NB4 (cell line): ENCODE measurements at regions not wholly inside any gene's neighbourhood (a gene's known extent, or its start where the extent isn't known, plus 50 kb on each side); places are given as distances from the start of the nearest gene placed in this dataset.

Experiments
- DNase-seq: peaks from one replicate; pipeline ENCODE4 v3.0.0; 2010; ENCODE audit warnings: low read depth
- H3K4me3 ChIP-seq: one replicate; pipeline ENCODE4 v1.5.1; 2011; ENCODE audit warnings: mild to moderate bottlenecking, low read depth, low read length, moderate library complexity
- CTCF ChIP-seq: IDR thresholded peaks from one replicate; pipeline ENCODE4 v1.5.1; 2012; ENCODE audit warnings: low read depth, low read length
- MAX ChIP-seq: IDR thresholded peaks from 2 replicates; pipeline ENCODE4 v1.6.1; 2011; ENCODE audit warnings: low read depth, low read length
- MYC ChIP-seq: IDR thresholded peaks from 2 replicates; pipeline ENCODE4 v1.6.1; 2011; ENCODE audit warnings: low read depth, low read length
- POLR2A ChIP-seq: IDR thresholded peaks from 2 replicates; pipeline ENCODE4 v1.6.1; 2011; ENCODE audit warnings: mild to moderate bottlenecking; ENCODE audit not compliant: insufficient read length; ENCODE audit errors: extremely low read depth

GRCh38 chr1:213821175-213821942 lies 166.4 kb upstream of the PROX1 start:
- H3K4me3 ChIP-seq: no peak overlapping the region
- no peak for DNase-seq

GRCh38 chr1:213821943-213822334 lies 165.8 kb upstream of the PROX1 start:
- no peak overlapping the region for H3K4me3 ChIP-seq
- DNase-seq: no peak
- TF ChIP-seq MAX (no peak), POLR2A (no peak), CTCF (no peak), MYC (no peak)

More at GRCh38 chr1:213821175-213821942, 166.4 kb upstream of the PROX1 start:
- TF ChIP-seq POLR2A: no peak
- no peak for TF ChIP-seq MAX
- no peak for TF ChIP-seq CTCF
- TF ChIP-seq MYC: no peak

GRCh38 chr1:213826891-213827290 lies 160.9 kb upstream of the PROX1 start:
- H3K4me3 ChIP-seq: no peak overlapping the region

GRCh38 chr1:213828867-213829266 lies 158.9 kb upstream of the PROX1 start:
- H3K4me3 ChIP-seq: no peak overlapping the region
- TF ChIP-seq POLR2A (no peak), MYC (no peak), MAX (no peak), CTCF (no peak)
- no peak for DNase-seq

More at GRCh38 chr1:213826891-213827290, 160.9 kb upstream of the PROX1 start:
- TF ChIP-seq MAX (no peak), MYC (no peak), POLR2A (no peak), CTCF (no peak)
- DNase-seq: no peak

GRCh38 chr1:213829780-213830179 lies 158.0 kb upstream of the PROX1 start:
- no peak for DNase-seq
- H3K4me3 ChIP-seq: no peak overlapping the region
- TF ChIP-seq CTCF (no peak), POLR2A (no peak), MYC (no peak), MAX (no peak)
